IMR-90 (cell line): ENCODE measurements at regions not wholly inside any gene's neighbourhood (a gene's known extent, or its start where the extent isn't known, plus 50 kb on each side); places are given as distances from the start of the nearest gene placed in this dataset.

Experiments
- ATAC-seq: fragments of 200-7000 bp; cut with Tn5 transposase; 2 replicates; pipeline ENCODE4 v1.9.1; 2020; ENCODE audit warnings: low read depth, mild to moderate bottlenecking, moderate library complexity
- BruUV-seq: library from RNA; stranded (reverse); fragments of 400-500 nt; replicated peaks from 2 replicates; lab custom pipeline; 2021; lab: Mats Ljungman, UMichigan
- CTCF ChIA-PET: fragments of 300-600 bp; formaldehyde crosslinking; extraction: SDS; loops from one replicate; lab custom pipeline; 2021; ENCODE audit warnings: antibody characterized with exemption; lab: Yijun Ruan, JAX
- POLR2A ChIA-PET: fragments of 300-600 bp; sonication (Branson Sonifier 250); formaldehyde crosslinking; loops from one replicate; lab custom pipeline; 2022; ENCODE audit warnings: antibody characterized with exemption; ENCODE audit not compliant: unreplicated experiment; lab: Charles Lee
- DNase-seq: peaks from one replicate; pipeline ENCODE4 v3.0.0; 2013
- H2AFZ ChIP-seq: replicated peaks from 2 replicates; pipeline ENCODE3; 2013; ENCODE audit warnings: low read length, mild to moderate bottlenecking; ENCODE audit not compliant: poor library complexity
- H2AK5ac ChIP-seq: 2 replicates; pipeline ENCODE4 v1.6.1; 2013; ENCODE audit warnings: low read depth, low read length, inconsistent platforms
- H2AK9ac ChIP-seq: replicated peaks from 2 replicates; pipeline ENCODE3; 2013; ENCODE audit warnings: mild to moderate bottlenecking, low read depth, low read length, moderate library complexity; ENCODE audit not compliant: poor library complexity
- H2BK120ac ChIP-seq: 2 replicates; pipeline ENCODE4 v1.6.1; 2013; ENCODE audit warnings: low read depth, low read length, inconsistent platforms
- H2BK15ac ChIP-seq: 3 replicates; pipeline ENCODE4 v1.6.1; 2013; ENCODE audit warnings: low read depth, low read length, inconsistent platforms
- H2BK20ac ChIP-seq: 2 replicates; pipeline ENCODE4 v1.6.1; 2013; ENCODE audit warnings: low read depth, mild to moderate bottlenecking, inconsistent platforms, low read length, moderate library complexity
- H2BK5ac ChIP-seq: 2 replicates; pipeline ENCODE4 v1.6.1; 2013; ENCODE audit warnings: mild to moderate bottlenecking, low read depth, low read length, inconsistent platforms; ENCODE audit not compliant: poor library complexity, severe bottlenecking
- H3K14ac ChIP-seq: replicated peaks from 2 replicates; pipeline ENCODE4 v1.6.1; 2013; ENCODE audit warnings: low read depth, low read length, inconsistent platforms
- H3K18ac ChIP-seq: 2 replicates; pipeline ENCODE4 v1.6.1; 2013; ENCODE audit warnings: low read depth, low read length, control low read depth
- H3K23ac ChIP-seq: 2 replicates; pipeline ENCODE4 v1.6.1; 2013; ENCODE audit warnings: low read depth, low read length, inconsistent platforms
- H3K27ac ChIP-seq: 2 replicates; pipeline ENCODE4 v1.5.1; 2013; ENCODE audit warnings: mild to moderate bottlenecking, control low read depth, low read length; ENCODE audit not compliant: insufficient read depth
- H3K27me3 ChIP-seq: 2 replicates; pipeline ENCODE4 v1.6.1; 2013; ENCODE audit warnings: low read length; ENCODE audit not compliant: control insufficient read depth, insufficient read depth
- H3K36me3 ChIP-seq: 2 replicates; pipeline ENCODE4 v1.6.1; 2013; ENCODE audit warnings: low read length, mixed read lengths; ENCODE audit not compliant: control insufficient read depth, insufficient read depth
- H3K4ac ChIP-seq: 2 replicates; pipeline ENCODE4 v1.6.1; 2013; ENCODE audit warnings: low read depth, low read length, inconsistent platforms
- H3K4me1 ChIP-seq: 2 replicates; pipeline ENCODE4 v1.6.1; 2013; ENCODE audit warnings: low read length, mixed read lengths; ENCODE audit not compliant: control insufficient read depth, insufficient read depth
- H3K4me2 ChIP-seq: 2 replicates; pipeline ENCODE4 v1.6.1; 2013; ENCODE audit warnings: low read depth, mild to moderate bottlenecking, control low read depth, low read length, moderate library complexity
- H3K4me3 ChIP-seq: 2 replicates; pipeline ENCODE4 v1.5.1; 2013; ENCODE audit warnings: low read depth, mild to moderate bottlenecking, control low read depth, low read length, moderate library complexity; ENCODE audit not compliant: insufficient read depth
- H3K56ac ChIP-seq: 2 replicates; pipeline ENCODE4 v1.6.1; 2013; ENCODE audit warnings: low read length, inconsistent platforms; ENCODE audit not compliant: insufficient read depth; ENCODE audit errors: extremely low read depth
- H3K79me1 ChIP-seq, 2 experiments: 2 replicates each; pipeline ENCODE4 v1.6.1; 2013; ENCODE audit warnings: low read length in 2 of 2, inconsistent platforms in 1 of 2, low read depth in 1 of 2
- H3K9ac ChIP-seq: 2 replicates; pipeline ENCODE4 v1.6.1; 2013; ENCODE audit warnings: low read depth, low read length, control low read depth
- H3K9me1 ChIP-seq: 2 replicates; pipeline ENCODE4 v1.6.1; 2013; ENCODE audit warnings: low read length, inconsistent platforms; ENCODE audit not compliant: insufficient read depth
- H3K9me3 ChIP-seq: 2 replicates; pipeline ENCODE4 v1.6.1; 2013; ENCODE audit warnings: low read length; ENCODE audit not compliant: control insufficient read depth, insufficient read depth
- H4K20me1 ChIP-seq: 2 replicates; pipeline ENCODE4 v1.6.1; 2013; ENCODE audit warnings: low read length, inconsistent platforms; ENCODE audit not compliant: insufficient read depth
- H4K5ac ChIP-seq: 2 replicates; pipeline ENCODE4 v1.6.1; 2013; ENCODE audit warnings: mild to moderate bottlenecking, low read depth, low read length, control low read depth
- H4K8ac ChIP-seq, 2 experiments: 2 replicates each; pipeline ENCODE4 v1.6.1; 2013; ENCODE audit warnings: low read depth in 2 of 2, low read length in 2 of 2, control low read depth in 1 of 2, inconsistent platforms in 1 of 2
- H4K91ac ChIP-seq: 2 replicates; pipeline ENCODE4 v1.6.1; 2013; ENCODE audit warnings: low read depth, low read length, inconsistent platforms; ENCODE audit not compliant: insufficient read depth
- BHLHE40 ChIP-seq: fragments of 150-350 bp; IDR thresholded peaks from 2 replicates; pipeline ENCODE4 v1.6.1; 2016; ENCODE audit warnings: mild to moderate bottlenecking, low read depth, low read length
- CEBPB ChIP-seq: IDR thresholded peaks from 2 replicates; pipeline ENCODE4 v1.6.1; 2012; ENCODE audit warnings: low read depth, low read length, improper control_type of control experiment
- CHD1 ChIP-seq: IDR thresholded peaks from 2 replicates; pipeline ENCODE4 v1.6.1; 2012; ENCODE audit warnings: low read depth, low read length, improper control_type of control experiment
- CTCF ChIP-seq: conservative IDR thresholded peaks from 2 replicates; pipeline ENCODE4 v1.5.1; 2012; ENCODE audit warnings: mild to moderate bottlenecking, low read depth, low read length, improper control_type of control experiment
- ELK1 ChIP-seq: fragments of 150-350 bp; IDR thresholded peaks from 2 replicates; pipeline ENCODE4 v1.6.1; 2016; ENCODE audit warnings: low read depth, mild to moderate bottlenecking, low read length, moderate library complexity, borderline replicate concordance
- FOS ChIP-seq: fragments of 150-350 bp; IDR thresholded peaks from 2 replicates; pipeline ENCODE4 v1.6.1; 2016; ENCODE audit warnings: low read depth, low read length
- MAFK ChIP-seq: IDR thresholded peaks from 2 replicates; pipeline ENCODE4 v1.6.1; 2012; ENCODE audit warnings: low read depth, low read length, improper control_type of control experiment
- MAZ ChIP-seq: IDR thresholded peaks from 2 replicates; pipeline ENCODE4 v1.6.1; 2012; ENCODE audit warnings: low read depth, mild to moderate bottlenecking, low read length, improper control_type of control experiment, moderate library complexity, borderline replicate concordance
- MXI1 ChIP-seq: IDR thresholded peaks from 2 replicates; pipeline ENCODE4 v1.6.1; 2012; ENCODE audit warnings: low read depth, mild to moderate bottlenecking, low read length, moderate library complexity, borderline replicate concordance
- NFE2L2 ChIP-seq: fragments of 150-350 bp; IDR thresholded peaks from 2 replicates; pipeline ENCODE4 v1.6.1; 2016; ENCODE audit warnings: low read depth, mild to moderate bottlenecking, low read length
- POLR2A ChIP-seq: IDR thresholded peaks from 2 replicates; pipeline ENCODE4 v1.6.1; 2012; ENCODE audit warnings: mild to moderate bottlenecking, low read depth, low read length
- RAD21 ChIP-seq: IDR thresholded peaks from 2 replicates; pipeline ENCODE4 v1.6.1; 2012; ENCODE audit warnings: low read length, improper control_type of control experiment
- RCOR1 ChIP-seq: IDR thresholded peaks from 2 replicates; pipeline ENCODE4 v1.6.1; 2012; ENCODE audit warnings: mild to moderate bottlenecking, low read length, improper control_type of control experiment; ENCODE audit not compliant: insufficient replicate concordance
- RFX5 ChIP-seq: IDR thresholded peaks from 2 replicates; pipeline ENCODE4 v1.8.0; 2012; ENCODE audit warnings: low read depth, mild to moderate bottlenecking, low read length, moderate library complexity
- SMC3 ChIP-seq: fragments of 150-350 bp; IDR thresholded peaks from 2 replicates; pipeline ENCODE4 v1.6.1; 2016; ENCODE audit warnings: low read depth, mild to moderate bottlenecking, antibody characterized with exemption, low read length, moderate library complexity
- USF2 ChIP-seq: fragments of 150-350 bp; IDR thresholded peaks from 2 replicates; pipeline ENCODE4 v1.6.1; 2017; ENCODE audit warnings: mild to moderate bottlenecking, antibody characterized with exemption, low read length, low read depth
- WGBS, 2 experiments: methylation state at CpG; one replicate each; pipeline versions ENCODE4 v1.1.5 to v1.1.7; 2013; ENCODE audit warnings: missing lambda C conversion rate in 2 of 2; ENCODE audit not compliant: insufficient read length in 1 of 2; ENCODE audit errors: extremely low coverage in 2 of 2; 5-methylcytosine and 5-hydroxymethylcytosine counted together
- dilution Hi-C: fragments of 300-500 bp; cut with HindIII; formaldehyde crosslinking; loops from one replicate; pipeline ENCODE4 v1.14.3; 2018; ENCODE audit warnings: low sequenced_read_pairs; ENCODE audit not compliant: unreplicated experiment
- in situ Hi-C: fragments of 300-500 bp; cut with MboI; formaldehyde crosslinking; loops from 3 replicates; pipeline ENCODE4 v1.14.3; 2019; ENCODE audit warnings: low sequenced_read_pairs, inconsistent platforms, mixed read lengths
- intact Hi-C: fragments of 100-400 bp; cut with micrococcal nuclease; formaldehyde crosslinking; loops from 2 replicates; pipeline ENCODE4 v1.10.0; 2022

- Histone ChIP-seq H3K36me3 (no peaks in the 10 kb centered on the region), H4K5ac (no peak overlapping the region), H3K56ac (no peak overlapping the region), H3K18ac (no peak overlapping the region), H2AFZ (no peak overlapping the region), H4K8ac (no peak overlapping the region), H3K14ac (no peak overlapping the region), H2BK120ac (no peak overlapping the region), H3K9me3 (no peaks in the 10 kb centered on the region), H4K91ac (no peak overlapping the region), H3K27ac (no peak overlapping the region), H3K4me2 (no peak overlapping the region), H3K4ac (no peak overlapping the region), H2BK20ac (no peak overlapping the region), H2AK5ac (no peak overlapping the region), H3K9me1 (no peaks in the 10 kb centered on the region), H4K20me1 (no peaks in the 10 kb centered on the region), H3K9ac (no peak overlapping the region), H3K27me3 (no peaks in the 10 kb centered on the region), H3K79me1 (no peaks in the 10 kb centered on the region), H3K23ac (no peak overlapping the region), H2BK15ac (no peak overlapping the region), H2BK5ac (no peak overlapping the region), H2AK9ac (no peak overlapping the region), H3K4me3 (no peak overlapping the region), H3K4me1 (no peaks in the 10 kb centered on the region)
- TF ChIP-seq NFE2L2 (no peak), MAFK (no peak), ELK1 (no peak), BHLHE40 (no peak), RAD21 (no peak), CTCF (no peak), MAZ (no peak), SMC3 (no peak), MXI1 (no peak), RCOR1 (no peak), POLR2A (no peak), CEBPB (no peak), CHD1 (no peak), FOS (no peak), USF2 (no peak), RFX5 (no peak)
- intact Hi-C loops (no loop called here), dilution Hi-C loops (no loop called here), in situ Hi-C loops (no loop called here)
- no TSS peak for BruUV-seq
- ATAC-seq (no peak), DNase-seq (no peak)
- ChIA-PET CTCF (no interaction called here), POLR2A (no interaction called here)
- WGBS, 2 experiments = no CpG with 5 or more reads among the region's 2 CpGs
These were observed 1995.5 kb upstream of the CELF4 start for GRCh38 chr18:39561126-39561525.
